ENCODE measurements at regions not wholly inside any gene's neighbourhood (a gene's known extent, or its start where the extent isn't known, plus 50 kb on each side); places are given as distances from the start of the nearest gene placed in this dataset.
A peak's percentile ranks its signal among the peaks of the same experiment; 100 is the strongest.

DNA sequence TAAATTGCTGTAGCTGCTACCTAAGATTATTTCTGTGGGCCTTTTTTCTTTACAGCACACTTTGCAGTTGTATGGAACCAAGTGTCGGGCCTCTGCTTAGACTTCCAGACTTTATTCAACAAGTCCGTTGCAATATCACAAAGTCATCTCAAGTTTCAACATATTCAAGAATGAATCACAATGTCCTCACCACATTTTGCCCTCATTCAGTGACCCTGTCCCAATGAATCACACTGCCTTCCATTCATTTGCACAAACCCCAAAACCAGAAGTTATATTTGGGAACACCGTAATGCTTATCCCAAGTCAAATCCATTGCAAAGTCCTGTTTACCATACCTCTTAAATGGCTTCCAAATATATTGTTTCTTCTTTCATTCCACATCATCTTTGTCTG is 439.6 kb downstream of the CSNK1G3 start:
- H3K4me1 Mint-ChIP-seq, result peaks cover 13% of the 10 kb centered on the region
- H3K27ac Mint-ChIP-seq, result no peak overlapping the region

GRCh38 chr5:123950701-123951581 is 439.0 kb downstream of the CSNK1G3 start:
- peaks cover 5% of the 10 kb centered on the region for H3K36me3 Mint-ChIP-seq (ENCODE audit: low read depth)
- H3K4me1 Mint-ChIP-seq, result peaks cover 13% of the 10 kb centered on the region
- H3K27ac Mint-ChIP-seq, result no peak overlapping the region

More for the DNA sequence above, 439.6 kb downstream of the CSNK1G3 start:
- TF ChIP-seq, protein P1, sequence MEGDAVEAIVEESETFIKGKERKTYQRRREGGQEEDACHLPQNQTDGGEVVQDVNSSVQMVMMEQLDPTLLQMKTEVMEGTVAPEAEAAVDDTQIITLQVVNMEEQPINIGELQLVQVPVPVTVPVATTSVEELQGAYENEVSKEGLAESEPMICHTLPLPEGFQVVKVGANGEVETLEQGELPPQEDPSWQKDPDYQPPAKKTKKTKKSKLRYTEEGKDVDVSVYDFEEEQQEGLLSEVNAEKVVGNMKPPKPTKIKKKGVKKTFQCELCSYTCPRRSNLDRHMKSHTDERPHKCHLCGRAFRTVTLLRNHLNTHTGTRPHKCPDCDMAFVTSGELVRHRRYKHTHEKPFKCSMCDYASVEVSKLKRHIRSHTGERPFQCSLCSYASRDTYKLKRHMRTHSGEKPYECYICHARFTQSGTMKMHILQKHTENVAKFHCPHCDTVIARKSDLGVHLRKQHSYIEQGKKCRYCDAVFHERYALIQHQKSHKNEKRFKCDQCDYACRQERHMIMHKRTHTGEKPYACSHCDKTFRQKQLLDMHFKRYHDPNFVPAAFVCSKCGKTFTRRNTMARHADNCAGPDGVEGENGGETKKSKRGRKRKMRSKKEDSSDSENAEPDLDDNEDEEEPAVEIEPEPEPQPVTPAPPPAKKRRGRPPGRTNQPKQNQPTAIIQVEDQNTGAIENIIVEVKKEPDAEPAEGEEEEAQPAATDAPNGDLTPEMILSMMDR (IDR thresholded peaks at IDR 0.05; ENCODE audit: unreplicated experiment in 3 of 3), result no peak
- Mint-ChIP-seq H3K9me3 (peaks cover 21% of the 10 kb centered on the region), H3K4me3 (no peak overlapping the region), H3K27me3 (ENCODE audit: low read depth) (peaks cover 3% of the 10 kb centered on the region), H3K36me3 (ENCODE audit: low read depth) (peaks cover 3% of the 10 kb centered on the region)

DNA sequence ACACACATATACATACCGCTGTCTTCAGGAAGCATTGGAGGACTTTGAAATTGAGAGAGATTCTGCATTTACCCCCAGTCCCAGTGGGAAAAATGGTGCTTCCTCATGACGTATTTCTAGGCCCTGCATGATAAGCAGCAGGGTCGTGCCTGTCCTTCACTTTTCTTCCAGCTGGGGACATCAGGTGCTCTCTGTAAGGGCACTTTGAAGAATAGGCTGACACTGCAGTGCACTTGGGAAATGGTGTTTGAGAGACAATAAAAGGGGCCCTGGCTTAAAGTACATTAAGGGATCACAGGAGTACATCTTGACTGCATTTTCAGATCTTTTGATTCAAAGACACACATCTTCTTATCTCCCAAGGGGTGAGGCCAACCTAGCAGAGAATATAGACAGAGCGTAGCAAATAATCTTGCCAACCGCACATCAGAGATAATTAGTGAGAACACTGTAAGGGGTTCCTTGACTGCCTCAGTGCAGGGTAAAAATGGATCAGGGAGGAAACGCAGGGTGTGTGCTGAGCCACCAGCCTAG is 437.9 kb downstream of the CSNK1G3 start:
- H3K27ac Mint-ChIP-seq, result peak overlapping the region in 1 of 3 experiments; percentile 11
- peaks cover 13% of the 10 kb centered on the region for H3K4me1 Mint-ChIP-seq
- H3K4me3 Mint-ChIP-seq, result no peak overlapping the region
- peaks cover 7% of the 10 kb centered on the region for H3K27me3 Mint-ChIP-seq (ENCODE audit: low read depth)
- H3K9me3 Mint-ChIP-seq, result peaks cover 15% of the 10 kb centered on the region
- H3K36me3 Mint-ChIP-seq (ENCODE audit: low read depth), result peaks cover 5% of the 10 kb centered on the region
- TF ChIP-seq, protein P1 (IDR thresholded peaks at IDR 0.05; ENCODE audit: unreplicated experiment in 3 of 3), result no peak

More at GRCh38 chr5:123950701-123951581, 439.0 kb downstream of the CSNK1G3 start:
- H3K27me3 Mint-ChIP-seq (ENCODE audit: low read depth), result peaks cover 7% of the 10 kb centered on the region
- peaks cover 17% of the 10 kb centered on the region for H3K9me3 Mint-ChIP-seq
- no peak overlapping the region for H3K4me3 Mint-ChIP-seq
- TF ChIP-seq, protein P1 (IDR thresholded peaks at IDR 0.05; ENCODE audit: unreplicated experiment in 3 of 3), result no peak

DNA sequence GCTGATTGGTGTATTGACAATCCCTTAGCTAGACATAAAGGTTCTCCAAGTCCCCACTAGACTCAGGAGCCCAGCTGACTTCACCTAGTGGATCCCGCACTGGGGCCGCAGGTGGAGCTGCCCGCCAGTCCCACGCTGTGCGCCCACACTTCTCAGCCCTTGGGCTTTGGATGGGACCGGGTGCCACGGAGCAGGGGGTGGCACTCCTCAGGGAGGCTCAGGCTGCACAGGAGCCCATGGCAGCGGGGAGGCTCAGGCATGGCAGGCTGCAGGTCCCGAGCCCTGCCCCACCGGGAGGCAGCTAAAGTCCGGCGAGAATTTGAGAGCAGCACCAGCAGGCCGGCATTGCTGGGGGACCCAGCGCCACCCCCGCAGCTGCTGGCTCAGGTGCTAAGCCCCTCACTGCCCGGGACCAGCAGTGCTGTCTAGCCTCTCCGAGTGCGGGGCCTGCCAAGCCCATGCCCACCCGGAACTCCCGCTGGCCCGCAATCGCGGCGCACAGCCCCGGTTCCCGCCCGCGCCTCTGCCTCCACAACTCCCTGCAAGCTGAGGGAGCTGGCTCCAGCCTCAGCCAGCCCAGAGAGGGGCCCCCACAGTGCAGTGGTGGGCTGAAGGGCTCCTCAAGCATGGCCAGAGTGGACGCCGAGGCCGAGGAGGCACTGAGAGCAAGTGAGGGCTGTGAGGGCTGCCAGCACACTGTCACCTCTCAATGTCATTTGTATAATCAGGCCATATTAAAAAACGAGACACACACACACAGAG is 437.2 kb downstream of the CSNK1G3 start:
- Mint-ChIP-seq H3K36me3 (ENCODE audit: low read depth) (peaks cover 5% of the 10 kb centered on the region), H3K27ac (no peak overlapping the region), H3K4me3 (no peak overlapping the region), H3K27me3 (ENCODE audit: low read depth) (peaks cover 7% of the 10 kb centered on the region), H3K9me3 (peaks cover 14% of the 10 kb centered on the region), H3K4me1 (peaks cover 13% of the 10 kb centered on the region)
- TF ChIP-seq, protein P1 (IDR thresholded peaks at IDR 0.05; ENCODE audit: unreplicated experiment in 3 of 3), result no peak

DNA sequence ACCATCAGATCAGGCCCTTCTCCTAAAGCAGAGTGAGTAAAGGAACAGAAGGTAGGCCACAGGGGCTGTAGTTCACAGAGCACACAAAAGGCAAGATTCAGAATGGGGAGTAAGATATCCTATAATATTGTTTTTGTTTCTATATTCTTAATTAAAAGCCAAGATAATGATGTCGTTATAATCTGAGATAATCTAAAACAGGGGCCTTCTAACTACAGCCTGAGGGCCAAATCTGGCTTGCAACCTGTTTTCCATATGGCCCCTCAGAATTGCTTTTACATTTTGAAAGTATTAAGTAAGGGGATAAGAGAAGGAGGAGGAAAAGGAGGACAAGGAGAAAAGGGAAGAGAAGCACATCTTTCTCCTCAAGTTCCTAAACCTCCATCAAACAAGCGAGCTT is 435.8 kb downstream of the CSNK1G3 start:
- Mint-ChIP-seq H3K27me3 (ENCODE audit: low read depth) (peaks cover 7% of the 10 kb centered on the region), H3K27ac (no peak overlapping the region), H3K4me3 (no peak overlapping the region), H3K9me3 (peaks cover 16% of the 10 kb centered on the region), H3K36me3 (ENCODE audit: low read depth) (peaks cover 7% of the 10 kb centered on the region), H3K4me1 (peaks cover 13% of the 10 kb centered on the region)
- TF ChIP-seq, protein P1 (IDR thresholded peaks at IDR 0.05; ENCODE audit: unreplicated experiment in 3 of 3), result no peak

Measured in nephron (organoid).